ENCODE measurements at regions not wholly inside any gene's neighbourhood (a gene's known extent, or its start where the extent isn't known, plus 50 kb on each side); places are given as distances from the start of the nearest gene placed in this dataset.

DNA sequence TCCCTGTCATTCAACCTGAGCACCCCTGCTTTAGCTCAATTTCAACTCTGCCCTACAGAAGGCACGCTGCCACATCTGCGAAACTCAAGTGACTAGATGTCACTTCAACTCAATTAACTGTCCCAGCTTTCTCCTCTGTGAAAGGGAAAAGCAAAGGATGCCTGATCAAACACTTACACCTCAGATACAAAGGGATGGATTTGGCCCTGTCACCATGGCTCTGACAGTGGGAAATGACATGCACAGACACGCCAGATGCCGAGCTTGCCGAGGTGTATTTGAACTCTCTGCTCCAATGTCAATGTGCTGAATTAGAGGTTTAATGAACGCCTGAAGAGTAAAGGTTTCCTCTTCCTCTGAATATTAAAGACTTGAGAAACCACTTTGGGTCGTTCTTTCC lies 481.1 kb downstream of the CBLN2 start:
- Histone ChIP-seq H3K36me3 (no peaks in the 10 kb centered on the region), H3K9me3 (no peaks in the 10 kb centered on the region), H3K27ac (no peak overlapping the region), H3K4me3 (no peak overlapping the region), H3K27me3 (no peaks in the 10 kb centered on the region), H3K4me1 (no peaks in the 10 kb centered on the region)
- WGBS: 67% methylated on average over 7 of the region's 7 CpGs
- TF ChIP-seq, protein P1, sequence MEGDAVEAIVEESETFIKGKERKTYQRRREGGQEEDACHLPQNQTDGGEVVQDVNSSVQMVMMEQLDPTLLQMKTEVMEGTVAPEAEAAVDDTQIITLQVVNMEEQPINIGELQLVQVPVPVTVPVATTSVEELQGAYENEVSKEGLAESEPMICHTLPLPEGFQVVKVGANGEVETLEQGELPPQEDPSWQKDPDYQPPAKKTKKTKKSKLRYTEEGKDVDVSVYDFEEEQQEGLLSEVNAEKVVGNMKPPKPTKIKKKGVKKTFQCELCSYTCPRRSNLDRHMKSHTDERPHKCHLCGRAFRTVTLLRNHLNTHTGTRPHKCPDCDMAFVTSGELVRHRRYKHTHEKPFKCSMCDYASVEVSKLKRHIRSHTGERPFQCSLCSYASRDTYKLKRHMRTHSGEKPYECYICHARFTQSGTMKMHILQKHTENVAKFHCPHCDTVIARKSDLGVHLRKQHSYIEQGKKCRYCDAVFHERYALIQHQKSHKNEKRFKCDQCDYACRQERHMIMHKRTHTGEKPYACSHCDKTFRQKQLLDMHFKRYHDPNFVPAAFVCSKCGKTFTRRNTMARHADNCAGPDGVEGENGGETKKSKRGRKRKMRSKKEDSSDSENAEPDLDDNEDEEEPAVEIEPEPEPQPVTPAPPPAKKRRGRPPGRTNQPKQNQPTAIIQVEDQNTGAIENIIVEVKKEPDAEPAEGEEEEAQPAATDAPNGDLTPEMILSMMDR (IDR thresholded peaks at IDR 0.05): no peak
- no peak for TF ChIP-seq POLR2AphosphoS5 (IDR thresholded peaks at IDR 0.05)
- DNase-seq (ENCODE audit: low spot score in 2 of 2): no peak

DNA sequence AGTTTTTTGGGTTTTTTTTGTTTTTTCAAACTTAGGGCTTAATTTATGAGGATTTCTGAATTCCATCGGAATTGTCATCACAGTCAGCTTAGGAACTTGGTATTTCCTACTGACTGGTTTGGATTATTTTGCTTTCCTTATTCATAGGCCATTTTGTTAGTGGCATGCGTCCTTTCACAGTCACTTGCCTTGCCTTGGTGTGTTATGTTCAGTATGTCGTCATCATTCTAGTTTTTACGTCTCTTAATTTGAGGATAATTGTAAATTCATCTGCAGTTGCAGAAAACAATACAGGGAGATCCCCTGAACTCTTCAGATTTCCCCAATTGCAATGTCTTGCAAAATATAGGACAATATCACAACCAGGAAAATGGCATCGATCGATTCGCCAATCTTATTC lies 485.3 kb downstream of the CBLN2 start:
- no peak for DNase-seq (ENCODE audit: low spot score in 2 of 2)
- 88% methylated on average over 7 of the region's 7 CpGs for WGBS
- TF ChIP-seq POLR2AphosphoS5 (IDR thresholded peaks at IDR 0.05) (no peak), POLR2A (IDR thresholded peaks at IDR 0.05) (no peak)
- TF ChIP-seq, protein P1 (IDR thresholded peaks at IDR 0.05): no peak

DNA sequence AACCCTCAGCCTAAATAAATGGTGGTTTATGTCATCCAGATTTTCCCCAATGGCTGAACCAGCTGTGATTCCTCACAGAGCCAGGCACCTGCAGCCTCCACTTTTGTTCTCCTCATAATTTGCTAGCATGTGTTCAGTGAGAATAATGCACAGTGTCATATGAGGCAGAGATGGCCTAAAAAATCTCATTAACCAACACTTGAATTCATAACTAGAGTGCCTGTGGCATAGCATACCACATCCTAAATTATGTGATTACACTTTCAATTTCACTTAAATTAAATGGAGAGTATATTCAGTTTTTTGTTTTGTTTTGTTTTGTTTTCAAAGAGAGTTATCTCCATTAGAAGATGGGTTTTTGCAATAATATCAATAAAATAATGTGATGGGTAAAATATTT lies 488.0 kb downstream of the CBLN2 start:
- no peak for DNase-seq (ENCODE audit: low spot score in 2 of 2)
- Histone ChIP-seq H3K9me3 (no peaks in the 10 kb centered on the region), H3K36me3 (no peaks in the 10 kb centered on the region), H3K4me3 (no peak overlapping the region), H3K4me1 (no peaks in the 10 kb centered on the region), H3K27ac (no peak overlapping the region), H3K27me3 (no peaks in the 10 kb centered on the region)
- no peak for TF ChIP-seq POLR2AphosphoS5 (IDR thresholded peaks at IDR 0.05)

More for the DNA sequence above, 485.3 kb downstream of the CBLN2 start:
- H3K27me3 ChIP-seq: no peaks in the 10 kb centered on the region
- no peaks in the 10 kb centered on the region for H3K36me3 ChIP-seq
- no peak overlapping the region for H3K27ac ChIP-seq
- no peaks in the 10 kb centered on the region for H3K4me1 ChIP-seq
- H3K4me3 ChIP-seq: no peak overlapping the region
- H3K9me3 ChIP-seq: no peaks in the 10 kb centered on the region

DNA sequence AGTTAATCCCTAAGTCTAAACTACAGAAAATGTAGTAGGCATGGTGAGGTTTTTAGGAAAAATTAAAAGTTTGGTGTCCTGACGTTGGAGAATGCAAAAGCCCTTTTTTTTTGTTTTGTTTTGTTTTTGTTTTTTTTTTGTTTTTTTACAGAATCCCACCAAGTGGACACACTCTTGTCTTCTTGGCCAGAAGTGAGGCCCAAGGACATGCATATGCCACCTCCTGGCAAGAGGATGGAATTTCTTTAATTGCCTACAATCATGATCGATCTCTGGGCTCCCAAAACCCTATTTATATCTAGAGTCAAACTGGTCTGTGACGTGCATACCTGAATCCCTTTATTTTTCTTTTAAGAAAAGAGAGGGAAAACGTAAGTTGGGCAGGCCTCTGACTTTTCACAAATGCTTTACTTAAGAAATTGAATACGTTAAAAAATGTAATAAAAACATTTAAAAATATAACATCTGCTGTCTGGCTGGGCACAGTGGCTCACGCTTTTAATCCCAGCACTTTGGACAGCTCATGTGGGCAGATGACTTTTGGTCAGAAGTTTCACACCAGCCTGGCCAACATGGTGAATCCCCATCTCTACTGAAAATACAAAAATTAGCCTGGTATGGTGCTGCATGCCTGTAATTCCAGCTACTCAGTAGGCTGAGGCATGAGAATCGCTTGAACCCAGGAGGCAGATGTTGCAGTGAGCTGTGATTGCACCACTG lies 502.7 kb downstream of the CBLN2 start:
- no peak for DNase-seq (ENCODE audit: low spot score in 2 of 2)
- no peaks in the 10 kb centered on the region for H3K36me3 ChIP-seq
- H3K4me3 ChIP-seq: no peak overlapping the region
- no peaks in the 10 kb centered on the region for H3K27me3 ChIP-seq
- H3K9me3 ChIP-seq: no peaks in the 10 kb centered on the region
- no peaks in the 10 kb centered on the region for H3K4me1 ChIP-seq
- 67% methylated on average over 7 of the region's 7 CpGs for WGBS
- H3K27ac ChIP-seq: no peak overlapping the region
- no peak for TF ChIP-seq POLR2AphosphoS5 (IDR thresholded peaks at IDR 0.05)
- TF ChIP-seq, protein P1 (IDR thresholded peaks at IDR 0.05): no peak

DNA sequence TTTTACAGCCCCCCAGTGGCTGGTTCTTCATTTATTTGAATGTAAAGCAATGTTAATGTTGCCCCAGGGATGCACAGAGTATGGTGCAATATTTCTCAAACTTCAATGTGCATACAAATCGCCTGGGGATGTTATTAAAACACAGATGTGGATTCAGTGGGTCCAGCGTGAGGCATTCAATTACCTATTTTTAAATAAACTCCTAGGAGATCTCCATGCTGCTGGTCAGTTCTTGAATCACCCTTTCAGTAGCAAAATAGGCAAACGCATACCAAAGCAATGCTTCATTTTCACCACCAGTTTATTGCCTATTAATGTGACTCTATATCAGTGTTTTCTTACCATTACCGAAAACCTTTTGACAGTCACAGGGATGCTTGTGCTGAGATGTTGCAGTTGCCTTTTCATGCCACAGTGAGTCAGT lies 530.7 kb downstream of the CBLN2 start:
- TF ChIP-seq EP300 (IDR thresholded peaks at IDR 0.05): no peak
- TF ChIP-seq POLR2A (IDR thresholded peaks at IDR 0.05): no peak
- TF ChIP-seq, protein P1 (IDR thresholded peaks at IDR 0.05): no peak
- no peak for TF ChIP-seq POLR2AphosphoS5 (IDR thresholded peaks at IDR 0.05)
- Histone ChIP-seq H3K4me3 (no peak overlapping the region), H3K27ac (no peak overlapping the region), H3K9me3 (no peaks in the 10 kb centered on the region), H3K27me3 (no peaks in the 10 kb centered on the region), H3K4me1 (no peaks in the 10 kb centered on the region), H3K36me3 (no peaks in the 10 kb centered on the region)
- WGBS: 58% methylated on average over 4 of the region's 4 CpGs
- DNase-seq (ENCODE audit: low spot score in 2 of 2): no peak

DNA sequence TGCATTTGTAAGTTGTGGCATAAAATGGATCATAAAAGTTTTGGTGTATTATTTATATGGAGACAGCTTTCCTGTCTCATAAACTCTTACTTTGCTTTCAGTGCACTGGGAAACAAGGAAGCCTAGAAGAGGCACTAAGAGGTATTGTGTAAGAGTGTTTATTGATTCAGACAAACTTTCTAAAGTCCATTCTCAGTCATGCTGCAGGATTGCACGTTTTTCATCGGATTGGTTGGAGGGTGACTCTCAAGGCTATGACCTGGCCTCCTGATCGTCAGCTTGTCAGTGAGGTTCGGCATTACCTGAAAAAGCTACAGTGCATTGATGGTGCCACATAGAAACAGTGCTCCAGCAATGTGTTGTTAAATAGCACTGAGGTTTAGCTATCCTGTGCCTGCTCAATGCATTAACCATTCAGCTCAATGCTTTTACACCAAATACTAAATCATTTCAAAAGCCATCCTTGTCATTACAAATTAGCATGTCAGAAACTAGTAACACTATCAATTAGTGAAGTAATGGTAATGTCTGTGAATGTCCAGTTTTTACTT lies 545.5 kb downstream of the CBLN2 start:
- TF ChIP-seq POLR2AphosphoS5 (IDR thresholded peaks at IDR 0.05) (no peak), EP300 (IDR thresholded peaks at IDR 0.05) (no peak), POLR2A (IDR thresholded peaks at IDR 0.05) (no peak)
- TF ChIP-seq, protein P1 (IDR thresholded peaks at IDR 0.05): no peak
- H3K36me3 ChIP-seq: no peaks in the 10 kb centered on the region
- H3K27ac ChIP-seq: no peak overlapping the region
- H3K27me3 ChIP-seq: no peaks in the 10 kb centered on the region
- DNase-seq (ENCODE audit: low spot score in 2 of 2): no peak
- WGBS: 82% methylated on average over 4 of the region's 4 CpGs
- no peaks in the 10 kb centered on the region for H3K9me3 ChIP-seq
- no peaks in the 10 kb centered on the region for H3K4me1 ChIP-seq
- no peak overlapping the region for H3K4me3 ChIP-seq

All from suprapubic skin (tissue), 4 donors.